Spleen (tissue), 11 donors: ENCODE measurements at regions not wholly inside any gene's neighbourhood (a gene's known extent, or its start where the extent isn't known, plus 50 kb on each side); places are given as distances from the start of the nearest gene placed in this dataset.

Source experiments
- DNase-seq: peaks from one replicate; pipeline ENCODE4 v3.0.0-alpha.2; 2020
- H3K27ac ChIP-seq, 8 donors: fragments of 200-600 bp; sonication (generic) in 7 of 8; 1 replicate in 4 of 8; 2 replicates in 4 of 8; pipeline versions ENCODE4 v1.5.0 to v1.8.0; 2016 to 2021; ENCODE audit warnings: inconsistent platforms in 4 of 8, mild to moderate bottlenecking in 4 of 8, moderate library complexity in 1 of 8
- H3K27me3 ChIP-seq, 7 donors: fragments of 200-600 bp; sonication (generic) in 6 of 7; replicated peaks in 1 of 7; 1 replicate in 4 of 7; 2 replicates in 3 of 7; pipeline versions ENCODE4 v1.5.0 to v1.8.0; 2016 to 2021; ENCODE audit warnings: inconsistent platforms in 3 of 7, mild to moderate bottlenecking in 1 of 7
- H3K36me3 ChIP-seq, 6 donors: fragments of 200-600 bp; sonication (generic) in 5 of 6; 1 replicate in 4 of 6; 2 replicates in 2 of 6; pipeline versions ENCODE4 v1.5.0 to v1.8.0; 2016 to 2021; ENCODE audit warnings: inconsistent platforms in 2 of 6
- H3K4me1 ChIP-seq, 6 donors: fragments of 200-600 bp; sonication (generic) in 5 of 6; 1 replicate in 3 of 6; 2 replicates in 3 of 6; pipeline versions ENCODE4 v1.5.0 to v1.8.0; 2016 to 2021; ENCODE audit warnings: inconsistent platforms in 3 of 6
- H3K4me3 ChIP-seq, 8 donors: fragments of 200-600 bp; sonication (generic) in 7 of 8; 1 replicate in 4 of 8; 2 replicates in 4 of 8; pipeline versions ENCODE4 v1.5.0 to v1.8.0; 2016 to 2021; ENCODE audit warnings: inconsistent platforms in 4 of 8, mild to moderate bottlenecking in 4 of 8, moderate library complexity in 2 of 8
- H3K9me3 ChIP-seq, 8 donors: fragments of 200-600 bp; sonication (generic) in 7 of 8; 1 replicate in 4 of 8; 2 replicates in 4 of 8; pipeline versions ENCODE4 v1.5.0 to v1.8.0; 2016 to 2021; ENCODE audit warnings: inconsistent platforms in 4 of 8
- CTCF ChIP-seq, 11 experiments: fragments of 200-600 bp in 7 of 11; fragments of 450-650 bp in 4 of 11; sonication (generic) in 4 of 11; IDR thresholded peaks in 8 of 11; conservative IDR thresholded peaks in 3 of 11; 1 replicate in 7 of 11; 2 replicates in 4 of 11; pipeline versions ENCODE4 v1.4.0 to v1.8.0; 2016 to 2021; ENCODE audit warnings: antibody characterized with exemption in 11 of 11, inconsistent platforms in 4 of 11, mild to moderate bottlenecking in 1 of 11
- POLR2A ChIP-seq, 3 donors: fragments of 450-650 bp; IDR thresholded peaks; one replicate each; pipeline ENCODE4 v1.5.1; 2017; ENCODE audit warnings: antibody characterized with exemption in 3 of 3, mild to moderate bottlenecking in 1 of 3
- POLR2AphosphoS5 ChIP-seq, 3 donors: sonication (generic); formaldehyde crosslinking; IDR thresholded peaks; one replicate each; pipeline ENCODE4 v1.5.1; 2017; ENCODE audit warnings: antibody characterized with exemption in 3 of 3
- WGBS, 5 donors: extraction: QIAGEN DNeasy Blood & Tissue Kit in 3 of 5; methylation state at CpG; one replicate each; pipeline versions ENCODE4 v1.1.5 to v1.1.7; 2013 to 2018; 5-methylcytosine and 5-hydroxymethylcytosine counted together
- intact Hi-C: fragments of 100-400 bp; cut with DNase I; formaldehyde crosslinking; loops from one replicate; pipeline ENCODE4 v1.15.0; 2023; ENCODE audit warnings: low total_unique reads
- donor health status: healthy with polysubstance abuse.
- donor health status: DM: no; HTN: no; CAD: no; lungs with moderate emphysema.
- donor health status: DM: no; HTN: no; CAD: no.
- donor health status: Bipolar disorder and iron deficiency.
- donor health status: healthy.
- donor health status: DM: no; HTN: no; CAD: no.
- donor health status: DM: yes; HTN: yes; CAD: no.

DNA sequence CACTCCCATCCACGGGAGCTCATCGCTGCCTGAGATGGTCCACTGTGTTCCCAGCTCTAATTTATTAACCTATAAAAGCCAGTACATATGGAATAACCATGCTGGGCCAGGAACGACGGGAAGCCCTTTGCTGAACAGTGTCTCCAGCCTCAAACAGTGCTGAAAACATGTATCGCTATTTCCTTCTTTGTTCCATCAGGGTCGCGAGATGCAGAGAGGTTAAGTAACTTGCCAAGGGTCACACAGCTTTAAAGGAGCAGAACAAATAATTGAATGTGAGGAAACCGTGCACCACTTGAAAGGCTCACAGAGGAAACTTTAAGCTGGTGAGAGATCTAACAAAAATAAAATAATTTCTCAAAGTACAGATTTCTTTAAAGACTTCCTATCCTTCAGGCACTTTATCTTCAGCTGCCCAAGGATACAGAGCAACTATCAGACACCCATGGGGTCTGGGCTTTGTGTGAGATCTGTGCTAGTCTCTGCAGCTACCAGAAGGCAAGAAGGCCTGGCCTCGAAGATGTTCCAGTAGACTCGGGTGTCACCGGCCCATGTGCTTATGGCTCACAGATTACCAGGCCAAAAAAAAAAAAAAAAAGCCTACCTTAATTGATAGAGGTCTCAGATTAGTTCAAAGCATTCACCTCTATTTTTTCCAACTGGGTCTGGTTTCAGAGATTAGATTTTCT, 207.8 kb upstream of the FOXF1 start:
- Histone ChIP-seq H3K4me3 (no peak overlapping the region), H3K4me1 (peaks cover 0 to 3% (median 0%) of the 10 kb centered on the region in 6 donors), H3K9me3 (no peaks in the 10 kb centered on the region), H3K36me3 (no peaks in the 10 kb centered on the region), H3K27ac (no peak overlapping the region), H3K27me3 (peaks cover 0 to 78% (median 32%) of the 10 kb centered on the region in 7 donors)
- WGBS, 5 donors, result 79 to 90% (median 87%) methylated on average over 11 of the region's 11 CpGs
- DNase-seq, result no peak
- intact Hi-C loops, result no loop called here
- TF ChIP-seq POLR2AphosphoS5 (IDR thresholded peaks at IDR 0.05), result no peak
- no peak for TF ChIP-seq POLR2A (IDR thresholded peaks at IDR 0.05)
- no peak for TF ChIP-seq CTCF (IDR thresholded peaks at IDR 0.05 in 8 of 11, conservative IDR thresholded peaks at IDR 0.05 in 3 of 11)

DNA sequence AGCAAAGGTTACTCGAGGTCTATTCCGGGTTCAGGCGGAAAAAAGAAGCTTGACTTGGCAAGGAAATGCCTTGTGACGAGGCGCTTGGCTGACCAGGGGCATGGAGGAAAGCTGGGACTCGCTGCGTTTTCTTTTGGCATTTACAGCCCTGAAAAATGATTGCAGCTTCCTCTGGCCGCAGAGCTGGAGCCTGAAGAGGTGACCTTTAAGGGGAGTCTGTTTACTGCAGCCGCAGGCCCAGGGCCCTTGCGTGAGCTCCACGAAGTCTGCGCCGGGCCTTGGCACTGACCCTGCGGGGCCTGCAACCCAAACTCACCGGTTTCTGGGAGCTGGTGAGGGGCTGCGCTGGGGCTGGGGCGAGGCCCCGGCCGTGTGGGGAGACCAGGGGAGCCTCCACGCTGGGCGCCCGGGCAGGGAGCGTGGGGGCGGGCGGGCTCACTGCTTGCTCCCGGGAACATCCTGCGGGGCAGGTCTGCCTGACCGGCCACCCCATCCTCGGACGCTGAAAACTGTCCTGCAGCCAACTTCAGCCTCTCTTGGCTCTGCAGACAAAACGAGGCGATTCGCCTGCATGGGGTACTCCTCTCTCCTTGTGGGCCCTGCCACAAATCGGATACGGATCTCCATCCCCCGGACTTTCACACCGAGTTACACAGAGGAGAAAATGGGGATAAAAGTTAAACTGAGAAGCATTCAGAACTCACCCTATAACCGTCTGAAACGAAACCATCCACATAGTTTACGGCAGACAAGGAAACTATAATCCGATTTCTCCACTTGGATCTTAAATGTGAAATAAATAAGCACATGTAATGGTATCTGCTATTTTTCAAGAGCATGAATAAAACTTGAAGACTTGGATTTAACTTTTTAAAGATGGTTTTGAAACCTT, 206.3 kb upstream of the FOXF1 start:
- no peaks in the 10 kb centered on the region for H3K9me3 ChIP-seq
- TF ChIP-seq POLR2A (IDR thresholded peaks at IDR 0.05) (no peak), CTCF (IDR thresholded peaks at IDR 0.05 in 8 of 11, conservative IDR thresholded peaks at IDR 0.05 in 3 of 11) (no peak)
- no peak for DNase-seq
- H3K27ac ChIP-seq, result no peak overlapping the region
- no peaks in the 10 kb centered on the region for H3K36me3 ChIP-seq
- intact Hi-C loops, result no loop called here
- WGBS, 5 donors, result 67 to 75% (median 70%) methylated on average over 31 to 41 of the region's 41 CpGs
- H3K4me1 ChIP-seq, result peaks cover 0 to 3% (median 0%) of the 10 kb centered on the region in 6 donors
- H3K27me3 ChIP-seq, result peaks cover 0 to 69% (median 26%) of the 10 kb centered on the region in 7 donors
- H3K4me3 ChIP-seq, result no peak overlapping the region

- Histone ChIP-seq H3K4me3 (no peak overlapping the region), H3K36me3 (no peaks in the 10 kb centered on the region), H3K27ac (no peak overlapping the region), H3K4me1 (peaks cover 0 to 3% (median 0%) of the 10 kb centered on the region in 6 donors), H3K27me3 (peaks cover 0 to 61% (median 21%) of the 10 kb centered on the region in 7 donors), H3K9me3 (no peaks in the 10 kb centered on the region)
- intact Hi-C loops, result no loop called here
- 76 to 88% (median 82%) methylated on average over 2 of the region's 2 CpGs for WGBS, 5 donors
- no peak for DNase-seq
- no peak for TF ChIP-seq POLR2A (IDR thresholded peaks at IDR 0.05)
- no peak for TF ChIP-seq CTCF (IDR thresholded peaks at IDR 0.05 in 8 of 11, conservative IDR thresholded peaks at IDR 0.05 in 3 of 11)
- TF ChIP-seq POLR2AphosphoS5 (IDR thresholded peaks at IDR 0.05), result no peak
Measured at GRCh38 chr16:86304868-86305267, 205.5 kb upstream of the FOXF1 start.

DNA sequence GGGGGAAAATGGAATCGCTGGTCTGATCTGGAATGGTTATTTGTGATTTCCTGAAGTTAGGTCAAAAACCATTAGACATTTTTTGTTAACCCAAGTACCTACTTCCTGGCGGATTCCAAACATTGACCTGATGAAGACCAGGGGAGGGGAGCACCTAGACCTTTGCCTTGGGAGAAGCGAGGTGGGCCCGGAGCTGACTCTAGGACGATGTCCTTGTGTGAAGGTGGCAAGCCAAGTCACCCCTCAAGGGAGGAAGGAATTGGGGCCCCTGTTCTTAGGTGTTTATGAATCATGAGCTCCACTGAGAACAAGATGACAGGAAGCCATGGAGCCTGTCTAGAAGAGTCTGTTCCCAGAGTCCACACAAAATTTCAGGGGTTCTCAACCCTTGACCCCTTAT, 204.9 kb upstream of the FOXF1 start:
- intact Hi-C loops, result no loop called here
- DNase-seq, result no peak
- TF ChIP-seq POLR2AphosphoS5 (IDR thresholded peaks at IDR 0.05), result no peak
- TF ChIP-seq POLR2A (IDR thresholded peaks at IDR 0.05), result no peak
- TF ChIP-seq CTCF (IDR thresholded peaks at IDR 0.05 in 8 of 11, conservative IDR thresholded peaks at IDR 0.05 in 3 of 11), result no peak
- Histone ChIP-seq H3K27me3 (peaks cover 0 to 55% (median 16%) of the 10 kb centered on the region in 7 donors), H3K4me3 (no peak overlapping the region), H3K27ac (no peak overlapping the region), H3K36me3 (no peaks in the 10 kb centered on the region), H3K4me1 (peaks cover 0 to 3% (median 0%) of the 10 kb centered on the region in 6 donors), H3K9me3 (no peaks in the 10 kb centered on the region)
- 62 to 76% (median 73%) methylated on average over 5 of the region's 5 CpGs for WGBS, 5 donors
